ENCODE measurements at regions not wholly inside any gene's neighbourhood (a gene's known extent, or its start where the extent isn't known, plus 50 kb on each side); places are given as distances from the start of the nearest gene placed in this dataset.

- no peaks in the 10 kb centered on the region for H3K27me3 ChIP-seq (ENCODE audit: insufficient read depth, low read length, poor library complexity)
- H2BK15ac ChIP-seq (replicated peaks; ENCODE audit: low read depth), result no peak overlapping the region
- H3K56ac ChIP-seq (ENCODE audit: low read length), result no peak overlapping the region
- no peak overlapping the region for H3K9ac ChIP-seq (ENCODE audit: low read length)
- no CpG with 5 or more reads among the region's 2 CpGs for WGBS (ENCODE audit: extremely low coverage, insufficient coverage, low lambda C conversion rate)
- H3K79me1 ChIP-seq (ENCODE audit: low read length), result no peaks in the 10 kb centered on the region
- H4K8ac ChIP-seq (ENCODE audit: low read depth, low read length), result no peak overlapping the region
- no peak overlapping the region for H2BK120ac ChIP-seq (ENCODE audit: low read depth, low read length)
- no peak overlapping the region for H3K4me2 ChIP-seq (ENCODE audit: low read length)
- H2BK5ac ChIP-seq (ENCODE audit: low read length), result no peak overlapping the region
- no peak overlapping the region for H3K23ac ChIP-seq (ENCODE audit: low read length)
- no peak overlapping the region for H4K5ac ChIP-seq (ENCODE audit: low read length)
- no peak overlapping the region for H3K27ac ChIP-seq (ENCODE audit: low read depth, low read length)
- no peaks in the 10 kb centered on the region for H3K79me2 ChIP-seq (ENCODE audit: control insufficient read depth, insufficient read depth, low read length)
- no peak overlapping the region for H3K18ac ChIP-seq (ENCODE audit: low read length)
- no peaks in the 10 kb centered on the region for H3K36me3 ChIP-seq (ENCODE audit: control insufficient read depth, insufficient read depth, low read length)
- H2AK5ac ChIP-seq (ENCODE audit: low read length), result no peak overlapping the region
- no peak overlapping the region for H3K4me3 ChIP-seq (ENCODE audit: low read length)
- H3K4ac ChIP-seq (ENCODE audit: low read depth, low read length), result no peak overlapping the region
- no peaks in the 10 kb centered on the region for H3K4me1 ChIP-seq (ENCODE audit: control insufficient read depth, low read depth, low read length)
- DNase-seq, result no peak
Measured at GRCh38 chr11:91303749-91304148, 920.9 kb upstream of the FAT3 start.

DNA sequence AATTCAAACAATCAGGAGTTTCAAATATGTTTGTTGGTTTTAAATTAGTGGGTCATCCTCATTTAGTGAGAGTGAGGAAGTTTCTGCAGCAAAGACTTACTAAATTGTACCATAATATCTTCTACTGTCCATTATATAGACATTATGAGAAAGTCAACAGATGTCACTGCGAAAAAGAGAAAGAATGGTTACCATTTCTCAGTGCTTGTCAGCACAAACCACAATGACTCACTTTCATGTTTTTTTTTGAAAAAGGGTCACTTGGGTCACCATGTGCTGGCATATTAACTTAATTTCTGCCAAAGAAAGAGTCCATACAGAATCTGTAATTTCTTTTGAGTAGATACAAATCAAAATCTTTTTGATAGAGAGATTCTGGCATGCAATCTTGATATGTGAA lies 924.6 kb upstream of the FAT3 start:
- Histone ChIP-seq H4K8ac (ENCODE audit: low read depth, low read length) (no peak overlapping the region), H3K56ac (ENCODE audit: low read length) (no peak overlapping the region), H3K79me1 (ENCODE audit: low read length) (no peaks in the 10 kb centered on the region), H3K36me3 (ENCODE audit: control insufficient read depth, insufficient read depth, low read length) (no peaks in the 10 kb centered on the region), H3K27ac (ENCODE audit: low read depth, low read length) (no peak overlapping the region), H3K23ac (ENCODE audit: low read length) (no peak overlapping the region), H3K4me2 (ENCODE audit: low read length) (no peak overlapping the region), H4K5ac (ENCODE audit: low read length) (no peak overlapping the region), H2AK5ac (ENCODE audit: low read length) (no peak overlapping the region), H2BK120ac (ENCODE audit: low read depth, low read length) (no peak overlapping the region), H3K27me3 (ENCODE audit: insufficient read depth, low read length, poor library complexity) (no peaks in the 10 kb centered on the region), H3K79me2 (ENCODE audit: control insufficient read depth, insufficient read depth, low read length) (no peaks in the 10 kb centered on the region), H3K4me3 (ENCODE audit: low read length) (no peak overlapping the region), H2BK15ac (replicated peaks; ENCODE audit: low read depth) (no peak overlapping the region), H3K9ac (ENCODE audit: low read length) (no peak overlapping the region), H3K4me1 (ENCODE audit: control insufficient read depth, low read depth, low read length) (no peaks in the 10 kb centered on the region), H3K18ac (ENCODE audit: low read length) (no peak overlapping the region), H3K4ac (ENCODE audit: low read depth, low read length) (no peak overlapping the region), H2BK5ac (ENCODE audit: low read length) (no peak overlapping the region)
- WGBS (ENCODE audit: extremely low coverage, insufficient coverage, low lambda C conversion rate), result no CpG with 5 or more reads among the region's 1 CpG
- no peak for DNase-seq

DNA sequence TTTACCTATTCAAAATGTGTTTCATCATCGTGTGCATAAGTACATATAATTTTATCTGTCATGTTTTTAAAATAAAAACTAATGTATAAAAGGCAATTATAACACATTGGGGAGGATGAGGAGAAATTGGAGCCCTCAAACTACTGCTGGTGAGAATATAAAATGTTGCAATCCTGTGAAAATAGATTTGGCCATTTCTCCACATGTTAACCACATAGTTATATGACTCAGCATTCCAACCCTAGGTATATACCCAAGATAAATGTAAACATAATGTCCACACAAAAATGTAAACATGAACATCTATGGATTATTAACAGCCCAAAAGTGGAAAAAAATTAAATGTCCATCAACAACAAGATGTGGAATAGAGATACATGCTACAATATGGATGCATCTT lies 928.0 kb upstream of the FAT3 start:
- no CpG with 5 or more reads among the region's 1 CpG for WGBS (ENCODE audit: extremely low coverage, insufficient coverage, low lambda C conversion rate)
- Histone ChIP-seq H4K8ac (ENCODE audit: low read depth, low read length) (no peak overlapping the region), H3K79me2 (ENCODE audit: control insufficient read depth, insufficient read depth, low read length) (no peaks in the 10 kb centered on the region), H2AK5ac (ENCODE audit: low read length) (no peak overlapping the region), H3K18ac (ENCODE audit: low read length) (no peak overlapping the region), H3K4me1 (ENCODE audit: control insufficient read depth, low read depth, low read length) (no peaks in the 10 kb centered on the region), H3K27me3 (ENCODE audit: insufficient read depth, low read length, poor library complexity) (no peaks in the 10 kb centered on the region), H3K23ac (ENCODE audit: low read length) (no peak overlapping the region), H3K56ac (ENCODE audit: low read length) (no peak overlapping the region), H2BK120ac (ENCODE audit: low read depth, low read length) (no peak overlapping the region), H3K36me3 (ENCODE audit: control insufficient read depth, insufficient read depth, low read length) (no peaks in the 10 kb centered on the region), H3K4ac (ENCODE audit: low read depth, low read length) (no peak overlapping the region), H3K4me2 (ENCODE audit: low read length) (no peak overlapping the region), H2BK5ac (ENCODE audit: low read length) (no peak overlapping the region), H3K4me3 (ENCODE audit: low read length) (no peak overlapping the region), H3K79me1 (ENCODE audit: low read length) (no peaks in the 10 kb centered on the region), H2BK15ac (replicated peaks; ENCODE audit: low read depth) (no peak overlapping the region), H3K27ac (ENCODE audit: low read depth, low read length) (no peak overlapping the region), H4K5ac (ENCODE audit: low read length) (no peak overlapping the region), H3K9ac (ENCODE audit: low read length) (no peak overlapping the region)
- DNase-seq, result no peak

- Histone ChIP-seq H3K18ac (ENCODE audit: low read length) (no peak overlapping the region), H3K56ac (ENCODE audit: low read length) (no peak overlapping the region), H3K4ac (ENCODE audit: low read depth, low read length) (no peak overlapping the region), H4K8ac (ENCODE audit: low read depth, low read length) (no peak overlapping the region), H3K27ac (ENCODE audit: low read depth, low read length) (no peak overlapping the region), H2AK5ac (ENCODE audit: low read length) (no peak overlapping the region), H3K23ac (ENCODE audit: low read length) (no peak overlapping the region), H3K4me1 (ENCODE audit: control insufficient read depth, low read depth, low read length) (no peaks in the 10 kb centered on the region), H3K36me3 (ENCODE audit: control insufficient read depth, insufficient read depth, low read length) (no peaks in the 10 kb centered on the region), H3K79me1 (ENCODE audit: low read length) (no peaks in the 10 kb centered on the region), H2BK15ac (replicated peaks; ENCODE audit: low read depth) (no peak overlapping the region), H3K4me2 (ENCODE audit: low read length) (no peak overlapping the region), H3K27me3 (ENCODE audit: insufficient read depth, low read length, poor library complexity) (no peaks in the 10 kb centered on the region), H3K4me3 (ENCODE audit: low read length) (no peak overlapping the region), H3K9ac (ENCODE audit: low read length) (no peak overlapping the region), H3K79me2 (ENCODE audit: control insufficient read depth, insufficient read depth, low read length) (no peaks in the 10 kb centered on the region), H4K5ac (ENCODE audit: low read length) (no peak overlapping the region), H2BK120ac (ENCODE audit: low read depth, low read length) (no peak overlapping the region), H2BK5ac (ENCODE audit: low read length) (no peak overlapping the region)
- peak; percentile 6 for DNase-seq
- WGBS (ENCODE audit: extremely low coverage, insufficient coverage, low lambda C conversion rate), result no CpG with 5 or more reads among the region's 2 CpGs
Measured at GRCh38 chr11:91295591-91295990, 929.0 kb upstream of the FAT3 start.

GRCh38 chr11:91293119-91293518 lies 931.5 kb upstream of the FAT3 start:
- Histone ChIP-seq H3K79me2 (ENCODE audit: control insufficient read depth, insufficient read depth, low read length) (no peaks in the 10 kb centered on the region), H4K8ac (ENCODE audit: low read depth, low read length) (no peak overlapping the region), H3K56ac (ENCODE audit: low read length) (no peak overlapping the region), H3K36me3 (ENCODE audit: control insufficient read depth, insufficient read depth, low read length) (no peaks in the 10 kb centered on the region), H3K23ac (ENCODE audit: low read length) (no peak overlapping the region), H3K79me1 (ENCODE audit: low read length) (no peaks in the 10 kb centered on the region), H2AK5ac (ENCODE audit: low read length) (no peak overlapping the region), H4K5ac (ENCODE audit: low read length) (no peak overlapping the region), H2BK15ac (replicated peaks; ENCODE audit: low read depth) (no peak overlapping the region), H3K4me2 (ENCODE audit: low read length) (no peak overlapping the region), H3K27ac (ENCODE audit: low read depth, low read length) (no peak overlapping the region), H3K4ac (ENCODE audit: low read depth, low read length) (no peak overlapping the region), H3K18ac (ENCODE audit: low read length) (no peak overlapping the region), H3K4me1 (ENCODE audit: control insufficient read depth, low read depth, low read length) (no peaks in the 10 kb centered on the region), H2BK120ac (ENCODE audit: low read depth, low read length) (no peak overlapping the region), H3K9ac (ENCODE audit: low read length) (no peak overlapping the region), H3K27me3 (ENCODE audit: insufficient read depth, low read length, poor library complexity) (no peaks in the 10 kb centered on the region), H3K4me3 (ENCODE audit: low read length) (no peak overlapping the region), H2BK5ac (ENCODE audit: low read length) (no peak overlapping the region)
- no CpG with 5 or more reads among the region's 1 CpG for WGBS (ENCODE audit: extremely low coverage, insufficient coverage, low lambda C conversion rate)
- no peak for DNase-seq

DNA sequence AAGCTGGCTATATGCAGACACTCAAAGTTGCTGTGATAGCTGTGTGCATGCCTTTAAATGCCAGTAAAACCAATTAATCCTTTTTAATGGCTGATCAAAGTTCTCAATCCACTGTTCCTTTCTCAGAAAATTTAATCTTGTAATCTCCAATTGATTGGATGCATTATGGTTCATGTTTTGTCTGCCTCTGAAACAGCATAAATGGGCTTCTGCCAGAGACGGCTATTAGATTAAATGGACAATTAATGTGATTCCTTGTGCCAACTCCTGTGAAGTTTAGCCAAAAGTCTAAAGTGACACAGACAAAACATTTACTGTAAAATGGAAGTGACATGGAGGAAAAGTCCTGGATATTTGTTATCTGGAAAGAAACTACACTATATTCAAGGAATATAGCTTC lies 952.5 kb upstream of the FAT3 start:
- H3K56ac ChIP-seq (ENCODE audit: low read length), result no peak overlapping the region
- H3K23ac ChIP-seq (ENCODE audit: low read length), result no peak overlapping the region
- H2AK5ac ChIP-seq (ENCODE audit: low read length), result no peak overlapping the region
- H3K4ac ChIP-seq (ENCODE audit: low read depth, low read length), result no peak overlapping the region
- H3K4me2 ChIP-seq (ENCODE audit: low read length), result no peak overlapping the region
- no peak for DNase-seq
- H2BK120ac ChIP-seq (ENCODE audit: low read depth, low read length), result no peak overlapping the region
- no peaks in the 10 kb centered on the region for H3K79me2 ChIP-seq (ENCODE audit: control insufficient read depth, insufficient read depth, low read length)
- H3K27me3 ChIP-seq (ENCODE audit: insufficient read depth, low read length, poor library complexity), result no peaks in the 10 kb centered on the region
- H3K4me3 ChIP-seq (ENCODE audit: low read length), result no peak overlapping the region
- no peaks in the 10 kb centered on the region for H3K4me1 ChIP-seq (ENCODE audit: control insufficient read depth, low read depth, low read length)
- H3K79me1 ChIP-seq (ENCODE audit: low read length), result no peaks in the 10 kb centered on the region
- H3K18ac ChIP-seq (ENCODE audit: low read length), result no peak overlapping the region
- no peak overlapping the region for H2BK5ac ChIP-seq (ENCODE audit: low read length)
- no peak overlapping the region for H3K9ac ChIP-seq (ENCODE audit: low read length)
- WGBS (ENCODE audit: extremely low coverage, insufficient coverage, low lambda C conversion rate), result no CpG with 5 or more reads among the region's 1 CpG
- no peak overlapping the region for H3K27ac ChIP-seq (ENCODE audit: low read depth, low read length)
- H4K5ac ChIP-seq (ENCODE audit: low read length), result no peak overlapping the region
- H3K36me3 ChIP-seq (ENCODE audit: control insufficient read depth, insufficient read depth, low read length), result no peaks in the 10 kb centered on the region
- no peak overlapping the region for H4K8ac ChIP-seq (ENCODE audit: low read depth, low read length)
- no peak overlapping the region for H2BK15ac ChIP-seq (replicated peaks; ENCODE audit: low read depth)

All from mesendoderm (in vitro differentiated cells).